ENCODE measurements at regions not wholly inside any gene's neighbourhood (a gene's known extent, or its start where the extent isn't known, plus 50 kb on each side); places are given as distances from the start of the nearest gene placed in this dataset.

GRCh38 chr19:5260381-5260967 lies 80.1 kb downstream of the PTPRS start:
- H3K4me3 ChIP-seq (ENCODE audit: low read depth, low read length), result no peak overlapping the region
- TF ChIP-seq, protein P1, sequence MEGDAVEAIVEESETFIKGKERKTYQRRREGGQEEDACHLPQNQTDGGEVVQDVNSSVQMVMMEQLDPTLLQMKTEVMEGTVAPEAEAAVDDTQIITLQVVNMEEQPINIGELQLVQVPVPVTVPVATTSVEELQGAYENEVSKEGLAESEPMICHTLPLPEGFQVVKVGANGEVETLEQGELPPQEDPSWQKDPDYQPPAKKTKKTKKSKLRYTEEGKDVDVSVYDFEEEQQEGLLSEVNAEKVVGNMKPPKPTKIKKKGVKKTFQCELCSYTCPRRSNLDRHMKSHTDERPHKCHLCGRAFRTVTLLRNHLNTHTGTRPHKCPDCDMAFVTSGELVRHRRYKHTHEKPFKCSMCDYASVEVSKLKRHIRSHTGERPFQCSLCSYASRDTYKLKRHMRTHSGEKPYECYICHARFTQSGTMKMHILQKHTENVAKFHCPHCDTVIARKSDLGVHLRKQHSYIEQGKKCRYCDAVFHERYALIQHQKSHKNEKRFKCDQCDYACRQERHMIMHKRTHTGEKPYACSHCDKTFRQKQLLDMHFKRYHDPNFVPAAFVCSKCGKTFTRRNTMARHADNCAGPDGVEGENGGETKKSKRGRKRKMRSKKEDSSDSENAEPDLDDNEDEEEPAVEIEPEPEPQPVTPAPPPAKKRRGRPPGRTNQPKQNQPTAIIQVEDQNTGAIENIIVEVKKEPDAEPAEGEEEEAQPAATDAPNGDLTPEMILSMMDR (IDR thresholded peaks at IDR 0.05; ENCODE audit: insufficient read depth, low read depth, low read length, missing control alignments), result no peak
- no peak for DNase-seq (ENCODE audit: low read depth)

- H3K4me3 ChIP-seq (ENCODE audit: low read depth, low read length), result no peak overlapping the region
- DNase-seq (ENCODE audit: low read depth), result no peak
- TF ChIP-seq, protein P1 (IDR thresholded peaks at IDR 0.05; ENCODE audit: insufficient read depth, low read depth, low read length, missing control alignments), result no peak
Measured at GRCh38 chr19:5259750-5260149, 80.9 kb downstream of the PTPRS start.

GRCh38 chr19:5257155-5258045 lies 83.2 kb downstream of the PTPRS start:
- TF ChIP-seq, protein P1 (IDR thresholded peaks at IDR 0.05; ENCODE audit: insufficient read depth, low read depth, low read length, missing control alignments), result no peak
- H3K4me3 ChIP-seq (ENCODE audit: low read depth, low read length), result no peak overlapping the region
- DNase-seq (ENCODE audit: low read depth), result no peak

GRCh38 chr19:5255602-5256231 lies 84.9 kb downstream of the PTPRS start:
- DNase-seq (ENCODE audit: low read depth), result no peak
- H3K4me3 ChIP-seq (ENCODE audit: low read depth, low read length), result no peak overlapping the region
- TF ChIP-seq, protein P1 (IDR thresholded peaks at IDR 0.05; ENCODE audit: insufficient read depth, low read depth, low read length, missing control alignments), result no peak

DNA sequence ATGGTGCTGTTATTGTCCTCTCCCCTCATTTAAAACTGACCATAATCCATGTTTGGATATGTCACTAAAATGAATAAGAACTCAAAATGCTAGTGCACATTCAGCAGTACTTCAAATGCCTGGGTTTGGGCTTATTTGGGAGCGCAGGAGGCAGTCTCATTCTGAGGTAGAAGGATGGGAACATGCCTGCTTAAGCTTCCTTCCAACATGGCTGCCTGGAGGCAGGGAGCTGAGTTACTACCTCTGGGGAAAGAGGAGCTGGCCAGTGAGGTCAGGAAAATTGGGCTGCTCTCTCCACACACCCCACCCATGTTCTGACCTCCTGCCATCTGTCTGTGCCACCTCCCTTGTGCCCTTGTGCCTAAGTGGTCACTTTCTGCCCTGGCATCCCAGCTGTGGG lies 85.7 kb downstream of the PTPRS start:
- TF ChIP-seq, protein P1 (IDR thresholded peaks at IDR 0.05; ENCODE audit: insufficient read depth, low read depth, low read length, missing control alignments), result no peak

GRCh38 chr19:5254543-5254942 lies 86.1 kb downstream of the PTPRS start:
- no peak overlapping the region for H3K4me3 ChIP-seq (ENCODE audit: low read depth, low read length)
- no peak for DNase-seq (ENCODE audit: low read depth)
- TF ChIP-seq, protein P1 (IDR thresholded peaks at IDR 0.05; ENCODE audit: insufficient read depth, low read depth, low read length, missing control alignments), result no peak

More for the DNA sequence above, 85.7 kb downstream of the PTPRS start:
- no peak overlapping the region for H3K4me3 ChIP-seq (ENCODE audit: low read depth, low read length)
- no peak for DNase-seq (ENCODE audit: low read depth)
